ENCODE measurements at regions not wholly inside any gene's neighbourhood (a gene's known extent, or its start where the extent isn't known, plus 50 kb on each side); places are given as distances from the start of the nearest gene placed in this dataset.

DNA sequence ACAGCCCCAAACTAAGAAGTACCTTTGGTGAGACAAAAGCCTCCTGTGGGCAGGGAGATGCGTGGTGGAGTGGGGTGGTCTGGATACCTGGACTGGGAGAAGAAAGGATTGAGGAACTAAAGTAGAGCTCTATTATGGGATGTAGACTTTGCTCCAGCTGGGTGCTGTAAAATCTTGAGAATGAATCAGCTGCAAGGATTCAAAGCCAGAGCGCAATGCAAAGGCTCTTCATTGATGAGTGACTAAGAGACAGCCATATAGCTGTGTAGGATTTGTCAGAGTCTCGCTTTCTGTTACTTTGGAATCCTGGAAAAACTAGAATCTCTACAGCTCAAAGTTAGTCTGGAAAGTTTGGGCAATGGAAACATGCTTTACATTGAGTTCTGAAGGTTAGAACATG lies 159.9 kb downstream of the TAF11L14 start:
- H3K4me3 Mint-ChIP-seq: no peak overlapping the region
- no peak for DNase-seq (ENCODE audit: low spot score in 2 of 2)
- peaks cover 2% of the 10 kb centered on the region for H3K27me3 Mint-ChIP-seq
- H3K27ac Mint-ChIP-seq: no peak overlapping the region
- H3K36me3 Mint-ChIP-seq: no peaks in the 10 kb centered on the region
- H3K4me1 Mint-ChIP-seq: no peaks in the 10 kb centered on the region
- H3K9me3 Mint-ChIP-seq: no peaks in the 10 kb centered on the region
- ATAC-seq (ENCODE audit: low read depth): no peak

DNA sequence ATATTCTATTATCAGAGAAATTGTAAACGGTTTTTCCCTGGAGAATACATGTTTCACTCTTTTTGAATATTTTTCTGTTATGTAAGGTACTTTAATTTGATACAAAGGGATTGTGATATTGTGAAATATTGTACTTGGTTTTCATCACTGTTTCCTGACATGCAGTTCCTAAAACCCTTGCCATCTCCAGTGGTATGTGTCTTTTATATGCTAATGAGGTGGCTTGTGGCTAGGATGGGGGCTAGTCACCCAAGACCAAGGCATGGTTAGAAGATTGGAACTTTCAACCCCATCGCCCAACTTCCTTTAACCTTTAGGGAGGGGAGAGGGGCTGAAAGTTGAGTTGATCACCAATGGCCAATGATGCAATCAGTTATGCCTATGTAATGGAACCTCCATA lies 160.6 kb downstream of the TAF11L14 start:
- H3K27ac Mint-ChIP-seq: no peak overlapping the region
- no peak overlapping the region for H3K4me3 Mint-ChIP-seq
- peaks cover 2% of the 10 kb centered on the region for H3K27me3 Mint-ChIP-seq
- H3K4me1 Mint-ChIP-seq: no peaks in the 10 kb centered on the region
- no peak for DNase-seq (ENCODE audit: low spot score in 2 of 2)
- no peak for ATAC-seq (ENCODE audit: low read depth)
- H3K9me3 Mint-ChIP-seq: no peaks in the 10 kb centered on the region
- no peaks in the 10 kb centered on the region for H3K36me3 Mint-ChIP-seq

DNA sequence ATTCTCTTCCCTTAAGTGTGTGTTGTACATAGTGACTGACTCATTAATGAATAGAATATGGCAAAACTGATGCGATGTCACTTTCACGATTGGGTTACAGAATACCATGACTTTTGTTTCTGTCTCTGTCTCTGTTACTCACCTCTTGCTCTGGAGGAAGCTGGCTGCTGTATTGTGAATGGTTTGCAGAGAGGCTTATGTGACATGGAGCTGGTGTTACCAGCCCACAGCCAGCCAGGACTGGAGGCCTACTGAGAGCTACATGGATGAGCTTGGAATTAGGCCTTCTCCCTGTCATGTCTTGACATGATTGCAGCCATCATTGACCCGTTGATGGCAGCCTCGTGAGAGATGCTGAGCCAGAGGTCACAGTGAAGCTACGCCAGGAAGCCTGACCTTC lies 161.9 kb downstream of the TAF11L14 start:
- no peak overlapping the region for H3K27ac Mint-ChIP-seq
- H3K4me1 Mint-ChIP-seq: no peaks in the 10 kb centered on the region
- H3K4me3 Mint-ChIP-seq: no peak overlapping the region
- H3K27me3 Mint-ChIP-seq: no peaks in the 10 kb centered on the region
- no peaks in the 10 kb centered on the region for H3K36me3 Mint-ChIP-seq
- no peaks in the 10 kb centered on the region for H3K9me3 Mint-ChIP-seq
- no peak for DNase-seq (ENCODE audit: low spot score in 2 of 2)
- no peak for ATAC-seq (ENCODE audit: low read depth)

DNA sequence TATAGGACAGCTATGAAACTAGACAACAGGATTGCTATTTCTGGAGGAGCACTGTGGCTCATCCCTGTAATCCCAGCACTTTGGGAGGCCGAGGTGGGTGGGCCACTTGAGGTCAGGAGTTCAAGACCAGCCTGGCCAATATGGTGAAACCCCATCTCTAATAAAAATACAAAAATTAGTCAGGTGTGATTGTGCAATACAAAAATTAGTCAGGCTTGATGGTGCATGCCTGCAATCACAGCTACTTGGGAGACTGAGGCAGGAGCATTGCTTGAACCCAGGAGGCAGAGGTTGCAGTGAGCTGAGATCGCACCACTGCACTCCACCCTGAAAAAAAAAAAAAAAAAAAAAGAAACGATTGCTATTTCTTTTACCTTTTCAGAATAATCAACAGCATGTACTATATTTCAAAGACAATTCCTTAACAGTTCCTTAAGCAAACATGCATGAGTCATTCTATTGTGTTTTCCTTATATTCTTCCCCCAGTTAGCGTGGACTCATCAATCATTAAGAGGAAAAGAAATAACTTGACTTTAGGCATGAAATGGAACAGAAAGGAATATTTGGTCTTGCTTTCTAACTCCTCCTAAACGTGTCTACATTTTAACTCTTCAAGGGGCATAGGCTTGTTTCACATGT lies 162.6 kb downstream of the TAF11L14 start:
- Mint-ChIP-seq H3K4me1 (no peaks in the 10 kb centered on the region), H3K36me3 (no peaks in the 10 kb centered on the region), H3K9me3 (no peaks in the 10 kb centered on the region), H3K27ac (no peak overlapping the region), H3K27me3 (no peaks in the 10 kb centered on the region), H3K4me3 (no peak overlapping the region)
- no peak for ATAC-seq (ENCODE audit: low read depth)
- no peak for DNase-seq (ENCODE audit: low spot score in 2 of 2)

DNA sequence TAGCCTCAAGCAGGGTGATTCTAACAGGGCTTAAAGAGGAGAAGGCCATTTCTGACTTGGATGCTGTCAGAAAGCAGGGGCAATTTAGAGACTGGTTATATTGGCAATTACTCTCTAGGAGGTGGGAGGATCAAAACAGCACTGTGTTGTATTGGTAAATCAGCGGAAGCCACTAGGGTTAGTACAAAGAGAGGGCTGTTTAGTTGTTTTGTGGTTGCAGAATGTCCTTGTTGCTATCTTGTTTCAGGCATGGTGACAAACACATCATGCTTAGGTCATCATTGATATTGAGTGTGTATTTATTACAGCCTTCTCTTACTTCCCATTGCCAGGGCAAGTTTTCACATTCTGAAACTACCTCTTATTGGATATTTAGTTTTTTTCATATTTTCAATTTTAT lies 165.3 kb downstream of the TAF11L14 start:
- H3K9me3 Mint-ChIP-seq: no peaks in the 10 kb centered on the region
- H3K4me1 Mint-ChIP-seq: no peaks in the 10 kb centered on the region
- no peaks in the 10 kb centered on the region for H3K27me3 Mint-ChIP-seq
- ATAC-seq (ENCODE audit: low read depth) (no peak), DNase-seq (ENCODE audit: low spot score in 2 of 2) (no peak)
- no peak overlapping the region for H3K27ac Mint-ChIP-seq
- no peaks in the 10 kb centered on the region for H3K36me3 Mint-ChIP-seq
- H3K4me3 Mint-ChIP-seq: no peak overlapping the region

DNA sequence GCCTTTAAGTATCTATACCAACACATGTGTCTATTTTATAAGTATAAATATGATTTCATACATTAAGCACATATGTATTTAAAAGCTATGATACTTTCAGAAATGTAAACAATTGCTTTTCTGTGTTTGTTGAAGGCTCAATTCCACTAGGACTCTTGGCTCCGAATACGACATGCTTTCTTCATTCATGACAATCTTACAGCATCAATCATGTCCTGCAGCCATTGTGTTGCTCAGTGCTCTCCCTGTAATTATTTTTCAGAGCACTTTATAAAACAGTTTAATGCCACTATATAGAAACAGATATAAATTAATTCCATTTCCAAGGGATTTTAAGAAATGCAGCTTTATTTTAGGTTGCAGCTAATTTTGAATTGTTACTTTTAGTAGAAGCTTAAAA lies 167.3 kb downstream of the TAF11L14 start:
- ATAC-seq (ENCODE audit: low read depth): no peak
- no peaks in the 10 kb centered on the region for H3K9me3 Mint-ChIP-seq
- H3K27me3 Mint-ChIP-seq: no peaks in the 10 kb centered on the region
- no peak overlapping the region for H3K4me3 Mint-ChIP-seq
- no peak overlapping the region for H3K27ac Mint-ChIP-seq
- peaks cover 2% of the 10 kb centered on the region for H3K4me1 Mint-ChIP-seq
- DNase-seq (ENCODE audit: low spot score in 2 of 2): no peak
- no peaks in the 10 kb centered on the region for H3K36me3 Mint-ChIP-seq

DNA sequence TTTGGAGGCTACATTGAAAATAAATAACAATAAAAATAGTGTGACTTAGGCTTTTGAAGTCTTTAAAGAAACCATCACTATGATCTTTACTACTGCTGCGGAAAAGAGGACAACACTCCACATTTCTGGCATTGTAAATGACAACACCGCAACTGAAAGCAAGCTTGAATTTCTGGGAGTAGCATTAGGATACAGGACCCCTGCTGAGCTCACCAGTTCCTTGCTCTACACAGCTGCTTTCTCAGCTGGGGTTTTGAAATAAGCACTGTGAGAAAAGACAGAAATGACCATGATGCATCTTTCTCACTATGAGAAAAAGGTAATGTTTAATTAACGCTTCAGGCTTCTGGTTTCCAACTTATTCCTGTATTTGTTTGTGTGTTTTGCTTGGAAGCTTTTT lies 168.0 kb downstream of the TAF11L14 start:
- Mint-ChIP-seq H3K27me3 (no peaks in the 10 kb centered on the region), H3K4me1 (peaks cover 2% of the 10 kb centered on the region), H3K27ac (no peak overlapping the region), H3K36me3 (no peaks in the 10 kb centered on the region), H3K9me3 (no peaks in the 10 kb centered on the region), H3K4me3 (no peak overlapping the region)
- DNase-seq (ENCODE audit: low spot score in 2 of 2) (no peak), ATAC-seq (ENCODE audit: low read depth) (no peak)

DNA sequence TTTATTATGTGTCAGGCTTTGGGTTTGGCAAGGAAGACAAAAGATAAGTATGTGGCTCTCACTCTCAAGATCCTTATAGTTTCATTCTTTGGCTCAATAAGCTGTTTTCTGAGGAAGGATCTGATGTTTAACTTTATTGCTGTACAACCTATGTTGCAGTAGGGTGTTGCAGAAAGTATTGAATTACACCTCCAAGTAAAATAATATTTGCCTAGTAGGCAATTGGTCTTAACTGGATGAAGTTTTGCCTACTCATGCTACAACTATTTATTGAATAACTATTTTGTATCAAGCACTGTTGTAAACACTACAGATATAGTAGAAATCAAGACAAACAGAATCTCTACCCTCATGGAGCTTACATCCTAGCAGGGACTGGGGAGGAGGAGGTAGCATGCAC lies 169.7 kb downstream of the TAF11L14 start:
- ATAC-seq (ENCODE audit: low read depth) (no peak), DNase-seq (ENCODE audit: low spot score in 2 of 2) (no peak)
- peaks cover 2% of the 10 kb centered on the region for H3K4me1 Mint-ChIP-seq
- no peaks in the 10 kb centered on the region for H3K36me3 Mint-ChIP-seq
- no peak overlapping the region for H3K27ac Mint-ChIP-seq
- H3K9me3 Mint-ChIP-seq: no peaks in the 10 kb centered on the region
- no peak overlapping the region for H3K4me3 Mint-ChIP-seq
- no peaks in the 10 kb centered on the region for H3K27me3 Mint-ChIP-seq

DNA sequence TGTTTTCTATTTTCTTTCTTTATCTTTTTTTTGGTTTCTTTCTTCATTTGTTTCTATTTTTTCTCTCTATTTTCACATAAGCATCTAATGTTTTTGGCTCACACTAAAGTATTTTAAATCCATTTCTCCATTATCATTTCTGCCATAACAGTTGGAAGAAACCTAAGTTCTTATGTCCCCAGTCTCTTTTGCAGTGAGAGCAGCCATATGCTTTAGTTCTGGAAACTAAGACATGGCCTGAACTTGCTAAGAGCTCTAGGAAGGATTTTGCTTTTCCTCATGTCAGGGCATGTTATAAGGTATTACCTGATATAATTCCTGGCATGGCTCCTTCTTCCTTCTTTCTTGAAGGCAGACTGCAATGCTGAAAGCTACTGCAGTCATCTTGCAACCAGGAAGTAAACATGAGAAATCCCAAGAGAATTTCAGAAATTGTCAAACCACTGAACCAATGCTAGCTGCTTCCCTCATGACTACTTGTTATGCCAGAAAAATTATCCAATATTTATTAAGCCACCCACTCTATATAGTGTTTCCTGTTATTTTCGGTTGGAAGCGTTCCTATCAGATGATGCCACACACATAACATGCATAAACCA lies 171.1 kb downstream of the TAF11L14 start:
- no peaks in the 10 kb centered on the region for H3K27me3 Mint-ChIP-seq
- no peak overlapping the region for H3K4me3 Mint-ChIP-seq
- no peaks in the 10 kb centered on the region for H3K9me3 Mint-ChIP-seq
- no peak overlapping the region for H3K27ac Mint-ChIP-seq
- H3K36me3 Mint-ChIP-seq: no peaks in the 10 kb centered on the region
- DNase-seq (ENCODE audit: low spot score in 2 of 2) (no peak), ATAC-seq (ENCODE audit: low read depth) (peak; percentile 29)
- H3K4me1 Mint-ChIP-seq: peaks cover 2% of the 10 kb centered on the region

DNA sequence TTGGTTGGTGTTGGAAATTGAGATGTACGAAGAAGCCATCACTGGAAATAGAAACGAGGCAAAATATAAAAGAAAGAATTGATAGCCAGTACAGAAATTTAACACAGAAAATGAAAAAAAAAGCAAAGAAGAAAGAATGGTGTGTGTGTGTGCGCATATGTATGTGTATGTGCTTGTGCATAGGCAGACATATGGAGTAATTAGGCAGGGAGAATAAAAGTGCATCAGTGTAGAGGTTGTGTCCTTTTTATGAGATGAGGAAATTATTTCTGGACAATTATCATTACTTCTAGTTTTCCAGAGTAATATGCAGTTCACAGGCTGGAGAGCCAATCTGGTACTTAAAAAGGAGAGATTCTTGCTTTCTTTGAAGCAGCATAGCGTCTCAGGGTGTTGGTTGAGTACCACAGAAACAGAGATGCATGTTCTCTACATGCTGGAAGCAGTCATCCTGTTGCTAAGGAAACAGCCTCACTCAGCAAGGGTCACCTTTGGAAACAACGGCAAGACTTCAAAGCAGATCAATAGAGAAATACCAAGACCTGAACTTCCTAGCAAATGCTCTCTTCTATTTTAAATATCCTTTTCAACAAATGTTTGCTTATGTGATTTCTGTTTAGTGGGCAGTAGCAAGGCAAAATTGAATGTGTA lies 172.7 kb downstream of the TAF11L14 start:
- no peak for DNase-seq (ENCODE audit: low spot score in 2 of 2)
- Mint-ChIP-seq H3K27me3 (no peaks in the 10 kb centered on the region), H3K27ac (no peak overlapping the region), H3K4me1 (peaks cover 2% of the 10 kb centered on the region), H3K36me3 (no peaks in the 10 kb centered on the region), H3K4me3 (no peak overlapping the region), H3K9me3 (no peaks in the 10 kb centered on the region)
- ATAC-seq (ENCODE audit: low read depth): no peak

DNA sequence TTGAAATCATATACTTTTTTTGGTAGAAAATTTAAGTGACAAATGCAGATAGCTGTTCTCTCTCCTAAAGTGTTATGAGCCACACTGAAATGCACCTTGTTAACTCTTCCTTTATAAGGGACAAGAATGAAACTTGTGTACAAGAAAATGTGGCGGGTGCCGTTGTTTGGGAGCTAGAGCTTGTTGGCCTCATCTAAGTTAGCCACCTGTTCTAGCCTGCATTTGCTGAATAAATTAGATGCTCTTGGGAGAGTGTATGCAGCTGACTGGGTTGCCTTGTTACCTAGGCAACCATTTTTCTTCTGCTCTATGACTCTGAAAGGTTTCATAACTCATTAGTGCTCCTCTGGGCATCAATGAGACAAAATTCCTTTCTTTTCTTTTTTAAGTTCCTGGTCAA lies 174.3 kb downstream of the TAF11L14 start:
- Mint-ChIP-seq H3K4me3 (no peak overlapping the region), H3K27me3 (no peaks in the 10 kb centered on the region), H3K36me3 (no peaks in the 10 kb centered on the region), H3K4me1 (peaks cover 2% of the 10 kb centered on the region), H3K27ac (no peak overlapping the region), H3K9me3 (no peaks in the 10 kb centered on the region)
- ATAC-seq (ENCODE audit: low read depth) (no peak), DNase-seq (ENCODE audit: low spot score in 2 of 2) (no peak)

DNA sequence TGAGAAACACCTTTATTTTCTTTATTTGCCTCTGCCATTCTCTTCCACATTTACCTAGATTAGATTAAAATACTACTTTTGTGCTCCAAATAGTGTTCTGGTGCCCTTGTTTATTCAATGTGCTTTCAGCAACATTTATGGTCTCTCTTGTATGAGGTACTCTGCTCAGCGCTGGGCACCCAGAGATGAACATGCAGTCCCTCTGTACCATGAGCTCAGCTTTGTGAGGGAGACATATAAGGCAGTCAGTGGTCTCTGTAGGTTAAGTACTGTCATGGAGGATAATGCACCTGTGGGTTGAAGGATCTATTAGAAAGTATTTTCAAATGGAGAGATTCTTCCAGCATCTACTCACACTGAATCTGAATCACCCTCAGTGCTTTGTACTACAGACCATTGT lies 176.5 kb downstream of the TAF11L14 start:
- no peaks in the 10 kb centered on the region for H3K36me3 Mint-ChIP-seq
- H3K4me3 Mint-ChIP-seq: no peak overlapping the region
- no peaks in the 10 kb centered on the region for H3K4me1 Mint-ChIP-seq
- H3K9me3 Mint-ChIP-seq: no peaks in the 10 kb centered on the region
- H3K27ac Mint-ChIP-seq: no peak overlapping the region
- no peaks in the 10 kb centered on the region for H3K27me3 Mint-ChIP-seq
- DNase-seq (ENCODE audit: low spot score in 2 of 2) (no peak), ATAC-seq (ENCODE audit: low read depth) (no peak)

DNA sequence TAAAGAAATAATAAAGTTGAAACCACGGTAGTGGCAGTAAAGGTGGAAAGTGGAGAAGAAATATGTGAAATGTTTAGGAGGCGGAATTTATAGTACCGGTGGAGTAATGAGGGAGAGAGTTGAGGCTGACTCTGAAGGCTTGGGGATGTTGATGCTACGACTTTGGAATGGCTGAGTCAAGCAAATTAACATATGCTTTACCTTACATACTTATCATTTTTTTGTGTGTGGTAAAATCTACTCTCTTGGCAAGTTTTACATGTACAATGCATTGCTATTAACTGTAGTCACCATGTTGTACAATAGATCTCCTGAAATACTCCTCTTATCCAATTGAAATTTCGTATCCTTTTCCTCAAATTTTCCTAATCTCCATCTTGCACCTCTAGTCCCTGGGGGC lies 179.0 kb downstream of the TAF11L14 start:
- DNase-seq (ENCODE audit: low spot score in 2 of 2): no peak
- no peaks in the 10 kb centered on the region for H3K27me3 Mint-ChIP-seq
- H3K4me1 Mint-ChIP-seq: no peaks in the 10 kb centered on the region

DNA sequence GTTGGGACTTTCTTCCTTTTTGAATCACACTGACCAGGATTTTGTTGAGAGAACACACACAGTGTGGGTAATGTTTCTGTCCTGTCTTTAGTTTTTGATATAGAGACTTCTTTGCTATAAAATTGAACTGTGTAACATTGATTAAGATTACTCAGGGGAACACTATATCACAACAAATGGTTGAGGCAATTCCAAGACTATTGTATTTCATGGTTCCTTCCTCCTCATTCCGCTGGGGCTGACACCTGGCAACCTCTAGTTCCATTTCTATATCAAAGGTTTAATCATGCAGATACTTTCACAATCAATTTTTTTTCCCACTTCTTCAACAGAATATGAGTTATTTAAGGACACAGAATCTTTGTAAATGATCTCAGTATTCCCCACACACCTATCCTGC lies 182.2 kb downstream of the TAF11L14 start:
- ATAC-seq (ENCODE audit: low read depth) (no peak), DNase-seq (ENCODE audit: low spot score in 2 of 2) (no peak)
- H3K27me3 Mint-ChIP-seq: peaks cover 6% of the 10 kb centered on the region
- H3K36me3 Mint-ChIP-seq: no peaks in the 10 kb centered on the region
- H3K4me1 Mint-ChIP-seq: no peaks in the 10 kb centered on the region
- no peaks in the 10 kb centered on the region for H3K9me3 Mint-ChIP-seq
- no peak overlapping the region for H3K27ac Mint-ChIP-seq
- no peak overlapping the region for H3K4me3 Mint-ChIP-seq

More for the DNA sequence above, 179.0 kb downstream of the TAF11L14 start:
- Mint-ChIP-seq H3K4me3 (no peak overlapping the region), H3K9me3 (no peaks in the 10 kb centered on the region), H3K27ac (no peak overlapping the region), H3K36me3 (no peaks in the 10 kb centered on the region)
- no peak for ATAC-seq (ENCODE audit: low read depth)

DNA sequence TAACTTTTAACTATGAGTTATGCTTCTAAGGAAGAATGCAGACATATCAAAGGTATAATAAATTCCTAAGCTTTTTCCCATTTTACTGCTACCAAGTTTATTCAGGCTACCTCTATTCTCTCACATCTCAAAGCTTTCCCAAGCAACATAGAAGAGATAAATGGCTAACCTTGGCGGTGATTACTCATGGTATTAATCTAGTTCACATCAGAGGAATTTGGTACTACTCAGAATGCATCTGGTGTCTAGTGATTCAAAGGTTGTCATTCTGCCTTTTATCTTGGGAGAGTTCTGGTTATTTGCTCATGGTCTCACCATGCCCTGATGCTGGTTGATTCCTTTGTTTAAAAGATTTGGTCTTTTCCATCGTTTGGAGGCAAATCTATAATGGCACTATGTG lies 182.7 kb downstream of the TAF11L14 start:
- H3K4me3 Mint-ChIP-seq: no peak overlapping the region
- no peak for ATAC-seq (ENCODE audit: low read depth)
- no peaks in the 10 kb centered on the region for H3K4me1 Mint-ChIP-seq
- no peak for DNase-seq (ENCODE audit: low spot score in 2 of 2)
- no peaks in the 10 kb centered on the region for H3K36me3 Mint-ChIP-seq
- no peaks in the 10 kb centered on the region for H3K9me3 Mint-ChIP-seq
- H3K27me3 Mint-ChIP-seq: peaks cover 6% of the 10 kb centered on the region
- no peak overlapping the region for H3K27ac Mint-ChIP-seq
